Endodermal cell (in vitro differentiated cells): ENCODE measurements at regions not wholly inside any gene's neighbourhood (a gene's known extent, or its start where the extent isn't known, plus 50 kb on each side); places are given as distances from the start of the nearest gene placed in this dataset.
"Not testable (repeated sequence)": the region's sequence is repeated elsewhere in the genome, so short reads cannot be mapped to it uniquely, and the experiment has no call there.

Experiments
- DNase-seq: peaks from one replicate; pipeline ENCODE4 v3.0.0-alpha.2; 2017
- H3K27ac ChIP-seq: 2 replicates; pipeline ENCODE4 v1.5.1; 2013; ENCODE audit warnings: mild to moderate bottlenecking, low read depth, low read length, moderate library complexity
- H3K27me3 ChIP-seq: 2 replicates; pipeline ENCODE4 v1.6.1; 2013; ENCODE audit warnings: mild to moderate bottlenecking, low read length, moderate library complexity; ENCODE audit not compliant: insufficient read depth, control insufficient read depth, poor library complexity, severe bottlenecking
- H3K36me3 ChIP-seq: 2 replicates; pipeline ENCODE4 v1.7.0; 2013; ENCODE audit warnings: mild to moderate bottlenecking, low read length, moderate library complexity; ENCODE audit not compliant: control insufficient read depth, insufficient read depth
- H3K4me1 ChIP-seq: one replicate; pipeline ENCODE4 v1.7.0; 2013; ENCODE audit warnings: low read length; ENCODE audit not compliant: control insufficient read depth, insufficient read depth
- H3K4me3 ChIP-seq: 2 replicates; pipeline ENCODE4 v1.5.1; 2013; ENCODE audit warnings: mild to moderate bottlenecking, low read length, moderate library complexity
- H3K9ac ChIP-seq: 2 replicates; pipeline ENCODE4 v1.6.1; 2013; ENCODE audit warnings: mild to moderate bottlenecking, low read length, moderate library complexity; ENCODE audit not compliant: poor library complexity, severe bottlenecking; ENCODE audit errors: extremely low read depth
- H3K9me3 ChIP-seq: 2 replicates; pipeline ENCODE4 v1.6.1; 2013; ENCODE audit warnings: mild to moderate bottlenecking, low read length, moderate library complexity; ENCODE audit not compliant: control insufficient read depth
- H3K27ac Mint-ChIP-seq: 2 replicates; pipeline ENCODE4 v1.8.0; 2020; ENCODE audit warnings: mixed read lengths
- H3K27me3 Mint-ChIP-seq: 2 replicates; pipeline ENCODE4 v1.8.0; 2021; ENCODE audit warnings: mild to moderate bottlenecking, mixed read lengths; ENCODE audit not compliant: insufficient read depth
- H3K36me3 Mint-ChIP-seq: 2 replicates; pipeline ENCODE4 v1.8.0; 2020; ENCODE audit warnings: low read depth, mixed read lengths
- H3K4me1 Mint-ChIP-seq: 2 replicates; pipeline ENCODE4 v1.8.0; 2020; ENCODE audit warnings: mixed read lengths
- H3K4me3 Mint-ChIP-seq: 2 replicates; pipeline ENCODE4 v1.8.0; 2020; ENCODE audit warnings: mild to moderate bottlenecking, moderate library complexity, mixed read lengths
- H3K9me3 Mint-ChIP-seq: 2 replicates; pipeline ENCODE4 v1.8.0; 2020; ENCODE audit warnings: mild to moderate bottlenecking, mixed read lengths
- CTCF ChIP-seq: fragments of 200-600 bp; sonication (generic); conservative IDR thresholded peaks from 2 replicates; pipeline ENCODE4 v1.5.0; 2021; ENCODE audit warnings: antibody characterized with exemption, mild to moderate bottlenecking
- WGBS, 2 experiments: methylation state at CpG; one replicate each; pipeline versions ENCODE4 v1.1.5 to v1.1.7; 2013; ENCODE audit warnings: missing lambda C conversion rate in 2 of 2, mixed read lengths in 1 of 2; ENCODE audit not compliant: insufficient coverage in 1 of 2, insufficient read length in 1 of 2; 5-methylcytosine and 5-hydroxymethylcytosine counted together

- H3K27ac Mint-ChIP-seq: peak overlapping the region; percentile 85
- H3K4me1 ChIP-seq, H3K4me1 Mint-ChIP-seq, H3K4me3 ChIP-seq, H3K9ac ChIP-seq, DNase-seq, H3K27ac ChIP-seq, H3K9me3 ChIP-seq, H3K27me3 Mint-ChIP-seq, H3K27me3 ChIP-seq, H3K36me3 ChIP-seq, H3K36me3 Mint-ChIP-seq: not testable (repeated sequence)
- 93 to 98% methylated on average over 3 to 17 of the region's 23 CpGs for WGBS, 2 experiments
- peaks cover 24% of the 10 kb centered on the region for H3K9me3 Mint-ChIP-seq
- peak overlapping the region; percentile 49 for H3K4me3 Mint-ChIP-seq
Measured at GRCh38 chr1:192500541-192500940, 75.0 kb upstream of the RGS1 start.

GRCh38 chr1:192506741-192507155 is 68.8 kb upstream of the RGS1 start:
- no peak for DNase-seq
- TF ChIP-seq CTCF: peak; percentile 72
- Histone ChIP-seq H3K36me3 (no peaks in the 10 kb centered on the region), H3K27ac (no peak overlapping the region), H3K4me3 (no peak overlapping the region), H3K27me3 (no peaks in the 10 kb centered on the region), H3K9me3 (no peaks in the 10 kb centered on the region), H3K4me1 (no peaks in the 10 kb centered on the region), H3K9ac (no peak overlapping the region)
- 60 to 100% methylated on average over 1 of the region's 2 CpGs for WGBS, 2 experiments
- Mint-ChIP-seq H3K4me3 (no peak overlapping the region), H3K36me3 (no peaks in the 10 kb centered on the region), H3K27ac (no peak overlapping the region), H3K9me3 (peaks cover 2% of the 10 kb centered on the region), H3K4me1 (peaks cover 3% of the 10 kb centered on the region), H3K27me3 (no peaks in the 10 kb centered on the region)

GRCh38 chr1:192512426-192513162 is 63.0 kb upstream of the RGS1 start:
- peaks cover 18% of the 10 kb centered on the region for H3K4me1 Mint-ChIP-seq

More at GRCh38 chr1:192512426-192513162, 63.0 kb upstream of the RGS1 start:
- Histone ChIP-seq H3K27ac (no peak overlapping the region), H3K36me3 (no peaks in the 10 kb centered on the region), H3K9ac (no peak overlapping the region), H3K9me3 (no peaks in the 10 kb centered on the region), H3K27me3 (no peaks in the 10 kb centered on the region), H3K4me1 (peaks cover 4% of the 10 kb centered on the region), H3K4me3 (no peak overlapping the region)
- H3K27me3 Mint-ChIP-seq: no peaks in the 10 kb centered on the region
- H3K36me3 Mint-ChIP-seq: no peaks in the 10 kb centered on the region
- no peak for DNase-seq
- no peak overlapping the region for H3K4me3 Mint-ChIP-seq
- 82% methylated on average over 2 of the region's 2 CpGs; no CpG with 5 or more reads in 1 of the 2 experiments for WGBS, 2 experiments
- no peaks in the 10 kb centered on the region for H3K9me3 Mint-ChIP-seq
- no peak for TF ChIP-seq CTCF
- peak overlapping the region; percentile 63 for H3K27ac Mint-ChIP-seq
